Liver (tissue), 8 donors: ENCODE measurements at regions not wholly inside any gene's neighbourhood (a gene's known extent, or its start where the extent isn't known, plus 50 kb on each side); places are given as distances from the start of the nearest gene placed in this dataset.

ENCODE experiments used
- DNase-seq: peaks from one replicate; pipeline ENCODE4 v3.0.0-alpha.2; 2017; ENCODE audit warnings: low spot score
- H3K27ac ChIP-seq, 2 donors: one replicate each; pipeline ENCODE4 v1.7.0; 2013; ENCODE audit warnings: inconsistent platforms in 2 of 2, low read length in 2 of 2, control low read depth in 1 of 2, low read depth in 1 of 2, mild to moderate bottlenecking in 1 of 2
- H3K27me3 ChIP-seq, 4 donors: one replicate each; pipeline versions ENCODE4 v1.6.1 to v1.7.0; 2013; ENCODE audit warnings: low read length in 3 of 4, inconsistent platforms in 1 of 4, mild to moderate bottlenecking in 1 of 4, moderate library complexity in 1 of 4; ENCODE audit not compliant: control insufficient read depth in 4 of 4, insufficient read depth in 4 of 4
- H3K36me3 ChIP-seq, 4 donors: one replicate each; pipeline versions ENCODE4 v1.6.1 to v1.7.0; 2013; ENCODE audit warnings: low read length in 3 of 4, mild to moderate bottlenecking in 3 of 4, low read depth in 1 of 4, moderate library complexity in 1 of 4; ENCODE audit not compliant: control insufficient read depth in 4 of 4, insufficient read depth in 3 of 4
- H3K4me1 ChIP-seq, 4 donors: one replicate each; pipeline versions ENCODE4 v1.6.1 to v1.7.0; 2013; ENCODE audit warnings: low read length in 3 of 4, mild to moderate bottlenecking in 3 of 4, moderate library complexity in 1 of 4; ENCODE audit not compliant: control insufficient read depth in 4 of 4, insufficient read depth in 4 of 4
- H3K4me3 ChIP-seq, 3 donors: one replicate each; pipeline versions ENCODE4 v1.6.1 to v1.7.0; 2013; ENCODE audit warnings: low read length in 3 of 3, control low read depth in 1 of 3, low read depth in 1 of 3, mild to moderate bottlenecking in 1 of 3
- H3K9ac ChIP-seq, 2 donors: one replicate each; pipeline ENCODE4 v1.7.0; 2013; ENCODE audit warnings: low read length in 2 of 2, mild to moderate bottlenecking in 2 of 2, moderate library complexity in 2 of 2, control low read depth in 1 of 2, low read depth in 1 of 2
- H3K9me3 ChIP-seq, 4 donors: one replicate each; pipeline versions ENCODE4 v1.6.1 to v1.7.0; 2013; ENCODE audit warnings: low read length in 3 of 4; ENCODE audit not compliant: control insufficient read depth in 4 of 4
- CTCF ChIP-seq: fragments of 150-350 bp; IDR thresholded peaks from 2 replicates; pipeline ENCODE4 v1.5.1; 2017; ENCODE audit warnings: improper control_type of control experiment, low read depth, low read length; ENCODE audit not compliant: missing input control
- EGR1 ChIP-seq, 2 donors: IDR thresholded peaks; 2 replicates each; pipeline ENCODE4 v1.6.1; 2016 to 2018; ENCODE audit warnings: antibody characterized with exemption in 2 of 2, low read depth in 2 of 2
- FOXA1 ChIP-seq: IDR thresholded peaks from 2 replicates; pipeline ENCODE4 v1.6.1; 2016; ENCODE audit warnings: antibody characterized with exemption
- GABPA ChIP-seq, 2 donors: IDR thresholded peaks in 1 of 2; conservative IDR thresholded peaks in 1 of 2; 2 replicates each; pipeline ENCODE4 v1.6.1; 2016; ENCODE audit warnings: antibody characterized with exemption in 2 of 2, mild to moderate bottlenecking in 1 of 2, moderate library complexity in 1 of 2
- HNF4G ChIP-seq: IDR thresholded peaks from 2 replicates; pipeline ENCODE4 v1.6.1; 2016; ENCODE audit warnings: antibody characterized with exemption
- JUND ChIP-seq, 2 donors: IDR thresholded peaks; 2 replicates each; pipeline ENCODE4 v1.6.1; 2016; ENCODE audit warnings: antibody characterized with exemption in 2 of 2
- MAX ChIP-seq: IDR thresholded peaks from 2 replicates; pipeline ENCODE4 v1.6.1; 2016; ENCODE audit warnings: antibody characterized with exemption
- NR2F2 ChIP-seq: IDR thresholded peaks from 2 replicates; pipeline ENCODE4 v1.6.1; 2016; ENCODE audit warnings: antibody characterized with exemption
- RAD21 ChIP-seq, 2 donors: IDR thresholded peaks; 2 replicates each; pipeline ENCODE4 v1.6.1; 2016; ENCODE audit warnings: antibody characterized with exemption in 2 of 2, mild to moderate bottlenecking in 2 of 2
- RXRA ChIP-seq, 2 donors: IDR thresholded peaks; 2 replicates each; pipeline ENCODE4 v1.6.1; 2017 to 2018; ENCODE audit warnings: antibody characterized with exemption in 2 of 2, mild to moderate bottlenecking in 1 of 2
- TAF1 ChIP-seq: conservative IDR thresholded peaks from 2 replicates; pipeline ENCODE4 v1.6.1; 2016; ENCODE audit warnings: antibody characterized with exemption, mild to moderate bottlenecking
- YY1 ChIP-seq: IDR thresholded peaks from 2 replicates; pipeline ENCODE4 v1.6.1; 2016; ENCODE audit warnings: antibody characterized with exemption, mild to moderate bottlenecking
- WGBS: extraction: QIAGEN DNeasy Blood & Tissue Kit; methylation state at CpG from one replicate; pipeline ENCODE4 v1.1.7; 2013; 5-methylcytosine and 5-hydroxymethylcytosine counted together
- TF ChIP-seq, protein P1 (sequence below): IDR thresholded peaks from 2 replicates; pipeline ENCODE4 v1.6.1; 2016; ENCODE audit warnings: antibody characterized with exemption
- TF ChIP-seq, protein P2 (sequence below): IDR thresholded peaks from 2 replicates; pipeline ENCODE4 v1.6.1; 2016; ENCODE audit warnings: antibody characterized with exemption
- TF ChIP-seq, protein P3 (sequence below): IDR thresholded peaks from 2 replicates; pipeline ENCODE4 v1.6.1; 2016; ENCODE audit warnings: antibody characterized with exemption, mild to moderate bottlenecking
- donor health status: healthy.
- donor health status: healthy.
- donor health status: healthy.
- donor health status: healthy.
- donor health status: healthy.

- H3K27me3 ChIP-seq: no peaks in the 10 kb centered on the region
- DNase-seq: no peak
- no peaks in the 10 kb centered on the region for H3K4me1 ChIP-seq
- H3K36me3 ChIP-seq: no peaks in the 10 kb centered on the region
- no peak overlapping the region for H3K4me3 ChIP-seq
- no peak overlapping the region for H3K9ac ChIP-seq
- H3K27ac ChIP-seq: no peak overlapping the region
- TF ChIP-seq RXRA (IDR thresholded peaks at IDR 0.05): no peak
- 83% methylated on average over 13 of the region's 13 CpGs for WGBS
- no peaks in the 10 kb centered on the region for H3K9me3 ChIP-seq
Measured at GRCh38 chr10:70954381-70955176, 66.2 kb upstream of the PCBD1 start.

- DNase-seq: no peak
- no peak for TF ChIP-seq EGR1 (IDR thresholded peaks at IDR 0.05; ENCODE audit: low read depth in 2 of 2)
- TF ChIP-seq NR2F2: no peak
- TF ChIP-seq RXRA (IDR thresholded peaks at IDR 0.05): no peak
- TF ChIP-seq GABPA (IDR thresholded peaks at IDR 0.05 in 1 of 2, conservative IDR thresholded peaks at IDR 0.05 in 1 of 2): no peak
- no peak for TF ChIP-seq YY1
- TF ChIP-seq, protein P1, sequence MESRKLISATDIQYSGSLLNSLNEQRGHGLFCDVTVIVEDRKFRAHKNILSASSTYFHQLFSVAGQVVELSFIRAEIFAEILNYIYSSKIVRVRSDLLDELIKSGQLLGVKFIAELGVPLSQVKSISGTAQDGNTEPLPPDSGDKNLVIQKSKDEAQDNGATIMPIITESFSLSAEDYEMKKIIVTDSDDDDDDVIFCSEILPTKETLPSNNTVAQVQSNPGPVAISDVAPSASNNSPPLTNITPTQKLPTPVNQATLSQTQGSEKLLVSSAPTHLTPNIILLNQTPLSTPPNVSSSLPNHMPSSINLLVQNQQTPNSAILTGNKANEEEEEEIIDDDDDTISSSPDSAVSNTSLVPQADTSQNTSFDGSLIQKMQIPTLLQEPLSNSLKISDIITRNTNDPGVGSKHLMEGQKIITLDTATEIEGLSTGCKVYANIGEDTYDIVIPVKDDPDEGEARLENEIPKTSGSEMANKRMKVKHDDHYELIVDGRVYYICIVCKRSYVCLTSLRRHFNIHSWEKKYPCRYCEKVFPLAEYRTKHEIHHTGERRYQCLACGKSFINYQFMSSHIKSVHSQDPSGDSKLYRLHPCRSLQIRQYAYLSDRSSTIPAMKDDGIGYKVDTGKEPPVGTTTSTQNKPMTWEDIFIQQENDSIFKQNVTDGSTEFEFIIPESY: no peak
- no peak for TF ChIP-seq JUND (IDR thresholded peaks at IDR 0.05)
- no peak for TF ChIP-seq HNF4G
- TF ChIP-seq MAX: no peak
- no peak for TF ChIP-seq CTCF
- TF ChIP-seq, protein P2, sequence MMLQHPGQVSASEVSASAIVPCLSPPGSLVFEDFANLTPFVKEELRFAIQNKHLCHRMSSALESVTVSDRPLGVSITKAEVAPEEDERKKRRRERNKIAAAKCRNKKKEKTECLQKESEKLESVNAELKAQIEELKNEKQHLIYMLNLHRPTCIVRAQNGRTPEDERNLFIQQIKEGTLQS: no peak
- no peaks in the 10 kb centered on the region for H3K36me3 ChIP-seq
- H3K9ac ChIP-seq: no peak overlapping the region
- H3K9me3 ChIP-seq: no peaks in the 10 kb centered on the region
- WGBS: 56% methylated on average over 7 of the region's 7 CpGs
- no peaks in the 10 kb centered on the region for H3K4me1 ChIP-seq
- H3K27ac ChIP-seq: no peak overlapping the region
- H3K4me3 ChIP-seq: no peak overlapping the region
- H3K27me3 ChIP-seq: no peaks in the 10 kb centered on the region
Measured at GRCh38 chr10:70956029-70956759, 67.8 kb upstream of the PCBD1 start.

DNA sequence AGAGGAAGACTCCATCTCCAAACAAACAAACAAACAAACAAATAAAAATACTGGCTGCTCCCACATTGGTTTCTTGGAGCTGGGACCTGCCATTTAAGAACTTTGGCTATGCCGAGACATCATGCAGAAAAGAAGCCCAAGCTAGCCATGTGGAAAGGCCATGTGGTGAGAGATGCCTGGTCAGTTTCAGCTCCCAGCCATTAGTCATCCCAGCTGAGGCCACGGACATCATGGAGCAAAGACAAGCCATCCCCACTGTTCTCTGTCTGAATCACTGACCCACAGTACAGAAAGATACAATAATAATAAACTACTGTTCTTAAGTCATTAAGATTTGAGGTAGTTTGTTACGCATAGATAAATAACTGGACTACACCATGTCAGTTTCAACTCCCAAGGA, 70.0 kb upstream of the PCBD1 start:
- no peaks in the 10 kb centered on the region for H3K9me3 ChIP-seq
- no peaks in the 10 kb centered on the region for H3K36me3 ChIP-seq
- H3K4me3 ChIP-seq: no peak overlapping the region
- no peaks in the 10 kb centered on the region for H3K27me3 ChIP-seq
- 80% methylated on average over 3 of the region's 3 CpGs for WGBS
- DNase-seq: no peak
- H3K4me1 ChIP-seq: no peaks in the 10 kb centered on the region
- H3K27ac ChIP-seq: no peak overlapping the region
- no peak overlapping the region for H3K9ac ChIP-seq
- TF ChIP-seq, protein P3, sequence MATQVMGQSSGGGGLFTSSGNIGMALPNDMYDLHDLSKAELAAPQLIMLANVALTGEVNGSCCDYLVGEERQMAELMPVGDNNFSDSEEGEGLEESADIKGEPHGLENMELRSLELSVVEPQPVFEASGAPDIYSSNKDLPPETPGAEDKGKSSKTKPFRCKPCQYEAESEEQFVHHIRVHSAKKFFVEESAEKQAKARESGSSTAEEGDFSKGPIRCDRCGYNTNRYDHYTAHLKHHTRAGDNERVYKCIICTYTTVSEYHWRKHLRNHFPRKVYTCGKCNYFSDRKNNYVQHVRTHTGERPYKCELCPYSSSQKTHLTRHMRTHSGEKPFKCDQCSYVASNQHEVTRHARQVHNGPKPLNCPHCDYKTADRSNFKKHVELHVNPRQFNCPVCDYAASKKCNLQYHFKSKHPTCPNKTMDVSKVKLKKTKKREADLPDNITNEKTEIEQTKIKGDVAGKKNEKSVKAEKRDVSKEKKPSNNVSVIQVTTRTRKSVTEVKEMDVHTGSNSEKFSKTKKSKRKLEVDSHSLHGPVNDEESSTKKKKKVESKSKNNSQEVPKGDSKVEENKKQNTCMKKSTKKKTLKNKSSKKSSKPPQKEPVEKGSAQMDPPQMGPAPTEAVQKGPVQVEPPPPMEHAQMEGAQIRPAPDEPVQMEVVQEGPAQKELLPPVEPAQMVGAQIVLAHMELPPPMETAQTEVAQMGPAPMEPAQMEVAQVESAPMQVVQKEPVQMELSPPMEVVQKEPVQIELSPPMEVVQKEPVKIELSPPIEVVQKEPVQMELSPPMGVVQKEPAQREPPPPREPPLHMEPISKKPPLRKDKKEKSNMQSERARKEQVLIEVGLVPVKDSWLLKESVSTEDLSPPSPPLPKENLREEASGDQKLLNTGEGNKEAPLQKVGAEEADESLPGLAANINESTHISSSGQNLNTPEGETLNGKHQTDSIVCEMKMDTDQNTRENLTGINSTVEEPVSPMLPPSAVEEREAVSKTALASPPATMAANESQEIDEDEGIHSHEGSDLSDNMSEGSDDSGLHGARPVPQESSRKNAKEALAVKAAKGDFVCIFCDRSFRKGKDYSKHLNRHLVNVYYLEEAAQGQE: no peak
- no peak for TF ChIP-seq FOXA1
- TF ChIP-seq MAX: no peak
- no peak for TF ChIP-seq JUND (IDR thresholded peaks at IDR 0.05)
- TF ChIP-seq NR2F2: no peak
- TF ChIP-seq CTCF: no peak
- no peak for TF ChIP-seq HNF4G
- TF ChIP-seq GABPA (IDR thresholded peaks at IDR 0.05 in 1 of 2, conservative IDR thresholded peaks at IDR 0.05 in 1 of 2): no peak
- no peak for TF ChIP-seq TAF1
- no peak for TF ChIP-seq RAD21 (IDR thresholded peaks at IDR 0.05)
